Hepatocyte (in vitro differentiated cells): ENCODE measurements at regions not wholly inside any gene's neighbourhood (a gene's known extent, or its start where the extent isn't known, plus 50 kb on each side); places are given as distances from the start of the nearest gene placed in this dataset.

Source experiments
- DNase-seq: peaks from one replicate; pipeline ENCODE4 v3.0.0-alpha.2; 2016; ENCODE audit warnings: low spot score
- H2AFZ ChIP-seq: fragments of 200-600 bp; sonication (generic); 2 replicates; pipeline ENCODE4 v1.6.0; 2016; ENCODE audit warnings: antibody characterized with exemption, mild to moderate bottlenecking
- H3K27ac ChIP-seq: fragments of 200-600 bp; sonication (generic); 2 replicates; pipeline ENCODE4 v1.5.1; 2016; ENCODE audit warnings: mild to moderate bottlenecking
- H3K27me3 ChIP-seq: fragments of 200-600 bp; sonication (generic); 2 replicates; pipeline ENCODE4 v1.6.1; 2016
- H3K36me3 ChIP-seq: fragments of 200-600 bp; sonication (generic); replicated peaks from 2 replicates; pipeline ENCODE4 v1.5.1; 2016; ENCODE audit warnings: low read depth; ENCODE audit not compliant: insufficient read depth
- H3K4me1 ChIP-seq: fragments of 200-600 bp; sonication (generic); 2 replicates; pipeline ENCODE4 v1.5.1; 2016; ENCODE audit warnings: mild to moderate bottlenecking, moderate library complexity; ENCODE audit not compliant: insufficient read depth
- H3K4me2 ChIP-seq: fragments of 200-600 bp; sonication (generic); 2 replicates; pipeline ENCODE4 v1.6.0; 2016
- H3K4me3 ChIP-seq: fragments of 200-600 bp; sonication (generic); 2 replicates; pipeline ENCODE4 v1.5.1; 2016; ENCODE audit warnings: mild to moderate bottlenecking
- H3K79me2 ChIP-seq: fragments of 200-600 bp; sonication (generic); 2 replicates; pipeline ENCODE4 v1.6.0; 2017; ENCODE audit warnings: mild to moderate bottlenecking
- H3K9me2 ChIP-seq: fragments of 200-600 bp; sonication (generic); replicated peaks from 2 replicates; pipeline ENCODE4 v1.6.0; 2017; ENCODE audit warnings: mild to moderate bottlenecking; ENCODE audit not compliant: insufficient read depth
- H3K9me3 ChIP-seq: fragments of 200-600 bp; sonication (generic); 2 replicates; pipeline ENCODE4 v1.5.1; 2016; ENCODE audit warnings: low read depth, mild to moderate bottlenecking
- H4K20me1 ChIP-seq: fragments of 200-600 bp; sonication (generic); 2 replicates; pipeline ENCODE4 v1.6.0; 2016; ENCODE audit warnings: mild to moderate bottlenecking; ENCODE audit not compliant: insufficient read depth, poor library complexity, severe bottlenecking
- EZH2 ChIP-seq: fragments of 200-600 bp; sonication (generic); IDR thresholded peaks from 2 replicates; pipeline ENCODE4 v1.6.1; 2016; ENCODE audit warnings: antibody characterized with exemption, mild to moderate bottlenecking, borderline replicate concordance
- EZH2phosphoT487 ChIP-seq: fragments of 200-600 bp; sonication (generic); IDR thresholded peaks from one replicate; pipeline ENCODE4 v1.6.1; 2018; ENCODE audit warnings: antibody characterized with exemption, mild to moderate bottlenecking, low read depth, moderate library complexity; ENCODE audit not compliant: unreplicated experiment, severe bottlenecking
- WGBS: methylation state at CpG from one replicate; pipeline ENCODE4 v1.1.6; 2016; ENCODE audit warnings: low lambda C conversion rate; ENCODE audit errors: missing lambda C conversion rate; 5-methylcytosine and 5-hydroxymethylcytosine counted together
- TF ChIP-seq, protein P1 (sequence below): fragments of 200-600 bp; sonication (generic); IDR thresholded peaks from 2 replicates; pipeline ENCODE4 v1.5.1; 2016; ENCODE audit warnings: antibody characterized with exemption, mild to moderate bottlenecking; ENCODE audit not compliant: poor library complexity

DNA sequence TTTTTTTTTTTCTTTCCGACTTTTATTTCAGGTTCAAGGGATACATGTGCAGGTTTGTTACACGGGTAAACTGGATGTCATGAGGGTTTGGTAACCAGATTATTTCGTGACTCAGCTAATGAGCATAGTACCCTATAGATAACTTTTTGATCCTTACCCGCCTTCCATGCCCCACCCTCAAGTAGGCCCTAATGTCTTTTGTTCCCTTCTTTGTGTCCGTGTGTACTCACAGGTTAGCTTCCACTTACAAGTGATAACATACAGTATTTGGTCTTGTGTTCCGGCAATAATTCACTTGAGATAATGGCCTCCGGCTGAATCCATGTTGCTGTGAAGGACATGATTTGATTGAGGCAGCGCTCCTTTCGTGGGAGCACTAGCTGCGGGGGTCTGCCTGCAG lies 402.8 kb upstream of the SGO1 start:
- Histone ChIP-seq H3K4me2 (no peak overlapping the region), H3K4me1 (no peaks in the 10 kb centered on the region), H4K20me1 (no peaks in the 10 kb centered on the region), H3K27me3 (no peaks in the 10 kb centered on the region), H3K27ac (peak overlapping the region; percentile 9), H3K9me2 (no peaks in the 10 kb centered on the region), H2AFZ (no peak overlapping the region), H3K4me3 (no peak overlapping the region), H3K36me3 (no peaks in the 10 kb centered on the region), H3K9me3 (no peaks in the 10 kb centered on the region), H3K79me2 (no peaks in the 10 kb centered on the region)
- WGBS = 61% methylated on average over 10 of the region's 10 CpGs
- TF ChIP-seq, protein P1, sequence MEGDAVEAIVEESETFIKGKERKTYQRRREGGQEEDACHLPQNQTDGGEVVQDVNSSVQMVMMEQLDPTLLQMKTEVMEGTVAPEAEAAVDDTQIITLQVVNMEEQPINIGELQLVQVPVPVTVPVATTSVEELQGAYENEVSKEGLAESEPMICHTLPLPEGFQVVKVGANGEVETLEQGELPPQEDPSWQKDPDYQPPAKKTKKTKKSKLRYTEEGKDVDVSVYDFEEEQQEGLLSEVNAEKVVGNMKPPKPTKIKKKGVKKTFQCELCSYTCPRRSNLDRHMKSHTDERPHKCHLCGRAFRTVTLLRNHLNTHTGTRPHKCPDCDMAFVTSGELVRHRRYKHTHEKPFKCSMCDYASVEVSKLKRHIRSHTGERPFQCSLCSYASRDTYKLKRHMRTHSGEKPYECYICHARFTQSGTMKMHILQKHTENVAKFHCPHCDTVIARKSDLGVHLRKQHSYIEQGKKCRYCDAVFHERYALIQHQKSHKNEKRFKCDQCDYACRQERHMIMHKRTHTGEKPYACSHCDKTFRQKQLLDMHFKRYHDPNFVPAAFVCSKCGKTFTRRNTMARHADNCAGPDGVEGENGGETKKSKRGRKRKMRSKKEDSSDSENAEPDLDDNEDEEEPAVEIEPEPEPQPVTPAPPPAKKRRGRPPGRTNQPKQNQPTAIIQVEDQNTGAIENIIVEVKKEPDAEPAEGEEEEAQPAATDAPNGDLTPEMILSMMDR = no peak
- TF ChIP-seq EZH2phosphoT487 (no peak), EZH2 (no peak)
- DNase-seq = no peak

DNA sequence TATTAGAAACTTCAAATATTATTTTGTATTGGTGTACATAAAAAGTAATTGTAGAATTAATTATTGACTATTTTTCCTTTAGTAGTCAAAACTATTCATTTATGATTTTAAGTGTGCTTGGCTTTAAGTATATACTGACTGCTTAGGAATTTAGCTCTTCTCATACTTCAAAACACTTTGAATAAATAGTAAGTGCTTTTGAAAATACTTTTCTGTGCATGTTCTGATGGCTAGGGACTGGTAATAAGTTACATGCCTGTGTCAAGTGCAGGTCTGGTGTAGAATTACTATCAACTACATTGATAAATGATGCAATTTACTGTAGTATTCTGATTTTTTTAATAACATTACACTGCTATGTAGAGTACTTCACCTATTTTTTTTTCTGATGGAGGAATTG lies 397.6 kb upstream of the SGO1 start:
- H3K9me2 ChIP-seq = no peaks in the 10 kb centered on the region
- no peak for TF ChIP-seq EZH2phosphoT487
- TF ChIP-seq EZH2 = no peak
- TF ChIP-seq, protein P1 = no peak
- H3K4me2 ChIP-seq = no peak overlapping the region
- no peaks in the 10 kb centered on the region for H4K20me1 ChIP-seq
- no peaks in the 10 kb centered on the region for H3K27me3 ChIP-seq
- no peak overlapping the region for H3K27ac ChIP-seq
- no peaks in the 10 kb centered on the region for H3K79me2 ChIP-seq
- H3K4me3 ChIP-seq = no peak overlapping the region
- no peaks in the 10 kb centered on the region for H3K9me3 ChIP-seq
- H2AFZ ChIP-seq = no peak overlapping the region
- H3K4me1 ChIP-seq = peaks cover 5% of the 10 kb centered on the region
- H3K36me3 ChIP-seq = no peaks in the 10 kb centered on the region
- no peak for DNase-seq

DNA sequence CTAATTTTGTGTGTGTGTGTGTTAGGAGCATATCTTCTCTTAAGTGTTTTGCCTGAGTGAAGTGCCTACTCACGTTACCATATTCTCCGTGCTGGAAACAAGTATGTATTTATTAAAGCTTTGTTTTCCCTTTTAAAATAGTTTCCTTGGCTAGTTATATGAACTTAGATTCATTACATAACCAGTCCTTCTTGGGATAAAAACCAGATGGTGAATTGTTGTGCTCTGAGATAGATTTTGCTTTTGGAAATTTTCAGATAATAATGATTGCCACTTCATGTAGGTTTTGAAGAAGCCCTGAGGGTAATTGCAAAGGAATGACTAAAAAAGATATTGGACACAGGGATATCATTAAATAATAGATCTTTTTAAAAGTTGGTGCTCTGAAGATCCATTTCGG lies 390.2 kb upstream of the SGO1 start:
- TF ChIP-seq EZH2phosphoT487 (no peak), EZH2 (no peak)
- TF ChIP-seq, protein P1 = no peak

DNA sequence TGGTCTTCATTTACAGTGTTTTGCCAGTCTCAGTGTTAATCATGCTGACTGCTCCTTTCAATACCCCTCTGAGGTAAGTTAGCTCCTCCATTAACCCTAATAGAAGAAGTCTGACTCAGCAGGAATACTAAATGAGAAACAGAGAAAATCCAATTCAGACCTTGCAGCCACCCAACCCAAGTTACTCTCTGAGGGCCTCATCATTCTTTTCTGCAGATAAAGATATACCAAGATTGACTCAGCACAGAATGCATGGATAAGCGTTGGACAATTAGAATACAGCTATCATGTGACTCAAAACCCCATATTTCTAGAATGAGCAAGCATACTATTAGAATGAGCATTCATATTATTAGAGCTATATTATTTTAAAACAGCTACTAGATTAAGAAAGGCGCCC lies 389.1 kb upstream of the SGO1 start:
- TF ChIP-seq EZH2phosphoT487 (no peak), EZH2 (no peak)
- TF ChIP-seq, protein P1 = no peak
- peak overlapping the region; percentile 7 for H3K27ac ChIP-seq
- no peak overlapping the region for H2AFZ ChIP-seq
- DNase-seq = no peak
- H3K4me1 ChIP-seq = peaks cover 9% of the 10 kb centered on the region
- no peaks in the 10 kb centered on the region for H3K79me2 ChIP-seq
- H3K4me2 ChIP-seq = no peak overlapping the region
- no peaks in the 10 kb centered on the region for H4K20me1 ChIP-seq
- no peaks in the 10 kb centered on the region for H3K36me3 ChIP-seq
- 85% methylated on average over 2 of the region's 2 CpGs for WGBS
- no peaks in the 10 kb centered on the region for H3K27me3 ChIP-seq
- H3K9me2 ChIP-seq = no peaks in the 10 kb centered on the region
- no peaks in the 10 kb centered on the region for H3K9me3 ChIP-seq
- no peak overlapping the region for H3K4me3 ChIP-seq

More for the DNA sequence above, 390.2 kb upstream of the SGO1 start:
- Histone ChIP-seq H3K9me3 (no peaks in the 10 kb centered on the region), H3K9me2 (no peaks in the 10 kb centered on the region), H3K27me3 (no peaks in the 10 kb centered on the region), H4K20me1 (no peaks in the 10 kb centered on the region), H3K27ac (peak overlapping the region; percentile 44), H2AFZ (no peak overlapping the region), H3K4me1 (peaks cover 9% of the 10 kb centered on the region), H3K4me3 (no peak overlapping the region), H3K79me2 (no peaks in the 10 kb centered on the region), H3K4me2 (no peak overlapping the region), H3K36me3 (no peaks in the 10 kb centered on the region)
- 50% methylated on average over 3 of the region's 3 CpGs for WGBS
- DNase-seq = no peak
